Thymus (tissue), 11 donors: ENCODE measurements at regions not wholly inside any gene's neighbourhood (a gene's known extent, or its start where the extent isn't known, plus 50 kb on each side); places are given as distances from the start of the nearest gene placed in this dataset.

Source experiments
- DNase-seq, 9 donors: peaks; one replicate each; pipeline ENCODE4 v3.0.0-alpha.2; 2013; ENCODE audit warnings: low spot score in 9 of 9, low read depth in 6 of 9, missing footprints in 1 of 9
- H3K27ac ChIP-seq, 2 donors: one replicate each; pipeline ENCODE4 v1.5.1; 2013; ENCODE audit warnings: control low read depth in 1 of 2, low read depth in 1 of 2, low read length in 1 of 2, mild to moderate bottlenecking in 1 of 2, moderate library complexity in 1 of 2
- H3K27me3 ChIP-seq, 2 donors: one replicate each; pipeline ENCODE4 v1.5.1; 2013; ENCODE audit warnings: low read length in 1 of 2; ENCODE audit not compliant: control insufficient read depth in 2 of 2, insufficient read depth in 1 of 2
- H3K36me3 ChIP-seq, 2 donors: one replicate each; pipeline ENCODE4 v1.5.1; 2013; ENCODE audit warnings: low read length in 1 of 2, mild to moderate bottlenecking in 1 of 2, moderate library complexity in 1 of 2; ENCODE audit not compliant: control insufficient read depth in 2 of 2, insufficient read depth in 2 of 2
- H3K4me1 ChIP-seq, 2 donors: one replicate each; pipeline ENCODE4 v1.5.1; 2013; ENCODE audit warnings: low read length in 2 of 2; ENCODE audit not compliant: control insufficient read depth in 2 of 2, insufficient read depth in 2 of 2
- H3K4me3 ChIP-seq, 2 donors: one replicate each; pipeline ENCODE4 v1.5.1; 2013; ENCODE audit warnings: low read length in 2 of 2, control low read depth in 1 of 2, mild to moderate bottlenecking in 1 of 2
- H3K9me3 ChIP-seq, 2 donors: one replicate each; pipeline ENCODE4 v1.5.1; 2013; ENCODE audit warnings: low read length in 1 of 2, mild to moderate bottlenecking in 1 of 2; ENCODE audit not compliant: control insufficient read depth in 2 of 2, insufficient read depth in 1 of 2
- WGBS: extraction: QIAGEN DNeasy Blood & Tissue Kit; methylation state at CpG from one replicate; pipeline ENCODE4 v1.1.7; 2013; 5-methylcytosine and 5-hydroxymethylcytosine counted together
- donor health status: healthy.

DNA sequence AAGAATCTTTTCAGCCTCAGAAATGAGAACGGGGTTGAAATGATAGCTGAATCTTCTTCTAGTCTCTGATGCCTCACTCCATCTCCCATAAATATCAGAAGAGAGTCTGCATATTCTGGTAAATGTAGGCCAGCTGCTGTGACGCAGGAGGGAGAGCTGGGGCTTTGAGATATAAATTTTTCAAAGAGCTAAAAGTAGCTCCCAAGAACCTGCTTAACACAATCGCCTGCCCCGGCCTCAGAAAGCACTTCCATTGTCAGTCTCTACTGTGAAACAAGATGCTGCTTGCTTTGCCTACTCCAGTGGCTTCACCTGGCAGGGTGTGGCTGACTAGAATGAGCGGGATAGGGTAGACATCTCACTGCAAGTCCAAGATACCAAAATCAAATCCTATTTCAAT lies 105.0 kb upstream of the CCDC150 start:
- no peak for DNase-seq
- Histone ChIP-seq H3K9me3 (no peaks in the 10 kb centered on the region), H3K4me1 (no peaks in the 10 kb centered on the region), H3K27ac (no peak overlapping the region), H3K4me3 (no peak overlapping the region), H3K36me3 (no peaks in the 10 kb centered on the region), H3K27me3 (no peaks in the 10 kb centered on the region)
- 94% methylated on average over 5 of the region's 5 CpGs for WGBS

DNA sequence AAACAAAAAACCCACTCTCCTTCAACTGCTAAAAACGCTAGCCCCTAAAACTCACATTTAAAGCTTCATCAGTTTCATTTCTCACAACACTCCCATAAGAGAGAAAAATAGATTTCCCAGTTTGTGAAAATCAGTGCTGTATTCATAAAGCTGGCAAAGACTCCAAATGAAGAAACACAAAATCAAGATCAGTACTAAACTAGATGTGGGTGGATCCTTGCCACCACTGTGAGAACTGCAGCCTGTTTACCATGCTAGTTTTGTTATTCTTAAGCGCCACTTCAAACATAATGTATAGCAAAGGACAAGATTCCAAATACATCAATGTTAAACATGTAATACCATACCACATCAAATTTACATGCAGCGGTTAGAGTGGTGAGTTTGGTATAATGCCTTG lies 104.5 kb upstream of the CCDC150 start:
- no peak overlapping the region for H3K27ac ChIP-seq
- no peaks in the 10 kb centered on the region for H3K4me1 ChIP-seq
- no peaks in the 10 kb centered on the region for H3K36me3 ChIP-seq
- DNase-seq: no peak
- no peaks in the 10 kb centered on the region for H3K27me3 ChIP-seq
- H3K4me3 ChIP-seq: no peak overlapping the region
- H3K9me3 ChIP-seq: no peaks in the 10 kb centered on the region
- 98% methylated on average over 3 of the region's 3 CpGs for WGBS

- Histone ChIP-seq H3K4me3 (no peak overlapping the region), H3K36me3 (no peaks in the 10 kb centered on the region), H3K9me3 (no peaks in the 10 kb centered on the region), H3K27ac (no peak overlapping the region), H3K4me1 (no peaks in the 10 kb centered on the region), H3K27me3 (no peaks in the 10 kb centered on the region)
- WGBS: 57% methylated on average over 1 of the region's 1 CpG
- no peak for DNase-seq
These were observed 103.8 kb upstream of the CCDC150 start for GRCh38 chr2:196535742-196536141.

- Histone ChIP-seq H3K27ac (no peak overlapping the region), H3K4me1 (no peaks in the 10 kb centered on the region), H3K9me3 (no peaks in the 10 kb centered on the region), H3K36me3 (no peaks in the 10 kb centered on the region), H3K27me3 (no peaks in the 10 kb centered on the region), H3K4me3 (no peak overlapping the region)
- WGBS: 99% methylated on average over 8 of the region's 8 CpGs
- no peak for DNase-seq
These were observed 102.2 kb upstream of the CCDC150 start for GRCh38 chr2:196537311-196537710.

GRCh38 chr2:196538189-196538588 lies 101.3 kb upstream of the CCDC150 start:
- Histone ChIP-seq H3K4me3 (no peak overlapping the region), H3K9me3 (no peaks in the 10 kb centered on the region), H3K36me3 (no peaks in the 10 kb centered on the region), H3K4me1 (no peaks in the 10 kb centered on the region), H3K27me3 (no peaks in the 10 kb centered on the region), H3K27ac (no peak overlapping the region)
- WGBS: 98% methylated on average over 4 of the region's 4 CpGs
- no peak for DNase-seq

DNA sequence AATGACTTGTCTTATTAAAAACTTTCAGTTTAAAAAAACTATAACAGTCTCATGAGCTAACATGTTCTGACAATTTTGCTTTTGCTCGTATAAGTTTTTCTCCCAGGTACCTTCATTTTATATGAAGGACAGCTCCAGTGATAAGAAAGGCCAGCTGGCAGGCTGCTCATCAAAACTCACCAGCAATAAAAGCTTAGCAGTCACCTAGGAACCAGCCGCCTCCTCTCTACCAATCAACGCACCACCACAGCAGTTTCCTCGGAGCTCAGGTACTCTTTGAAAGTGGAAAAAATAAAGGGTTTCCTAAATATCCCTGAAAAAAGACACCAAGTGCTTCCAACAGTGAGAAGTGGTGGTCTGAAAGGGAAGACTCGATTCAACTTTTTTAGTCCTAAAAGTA lies 100.9 kb upstream of the CCDC150 start:
- no peak for DNase-seq
- WGBS: 91% methylated on average over 5 of the region's 5 CpGs
- Histone ChIP-seq H3K36me3 (no peaks in the 10 kb centered on the region), H3K4me1 (no peaks in the 10 kb centered on the region), H3K9me3 (no peaks in the 10 kb centered on the region), H3K27ac (no peak overlapping the region), H3K27me3 (no peaks in the 10 kb centered on the region), H3K4me3 (no peak overlapping the region)

DNA sequence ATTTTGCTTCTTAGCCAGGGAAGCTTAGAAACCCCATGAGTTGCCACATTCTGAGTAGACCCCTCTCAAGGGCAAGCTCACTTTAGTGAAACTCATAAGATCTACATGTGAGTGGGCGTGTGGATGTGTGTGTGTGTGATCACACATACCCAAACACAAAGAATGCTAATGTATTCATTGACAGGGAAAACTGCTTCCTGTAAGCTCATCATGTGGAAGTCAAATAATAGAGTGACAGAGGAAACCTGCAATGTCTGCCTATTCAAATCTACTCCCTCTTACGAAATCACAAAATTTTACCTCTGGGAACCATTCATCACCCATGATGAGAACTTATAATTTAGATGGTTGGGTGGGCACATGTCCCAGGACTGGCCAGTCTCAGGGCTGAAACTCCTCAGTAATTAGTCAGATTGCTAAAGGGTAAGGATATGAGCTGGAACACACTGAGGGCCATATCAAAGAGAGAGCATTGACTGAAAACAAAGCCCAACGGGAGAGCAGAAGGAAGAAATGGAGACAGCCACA lies 94.5 kb upstream of the CCDC150 start:
- Histone ChIP-seq H3K36me3 (no peaks in the 10 kb centered on the region), H3K9me3 (no peaks in the 10 kb centered on the region), H3K4me1 (no peaks in the 10 kb centered on the region), H3K4me3 (no peak overlapping the region), H3K27me3 (no peaks in the 10 kb centered on the region), H3K27ac (no peak overlapping the region)
- DNase-seq: no peak
- WGBS: 95% methylated on average over 3 of the region's 3 CpGs

DNA sequence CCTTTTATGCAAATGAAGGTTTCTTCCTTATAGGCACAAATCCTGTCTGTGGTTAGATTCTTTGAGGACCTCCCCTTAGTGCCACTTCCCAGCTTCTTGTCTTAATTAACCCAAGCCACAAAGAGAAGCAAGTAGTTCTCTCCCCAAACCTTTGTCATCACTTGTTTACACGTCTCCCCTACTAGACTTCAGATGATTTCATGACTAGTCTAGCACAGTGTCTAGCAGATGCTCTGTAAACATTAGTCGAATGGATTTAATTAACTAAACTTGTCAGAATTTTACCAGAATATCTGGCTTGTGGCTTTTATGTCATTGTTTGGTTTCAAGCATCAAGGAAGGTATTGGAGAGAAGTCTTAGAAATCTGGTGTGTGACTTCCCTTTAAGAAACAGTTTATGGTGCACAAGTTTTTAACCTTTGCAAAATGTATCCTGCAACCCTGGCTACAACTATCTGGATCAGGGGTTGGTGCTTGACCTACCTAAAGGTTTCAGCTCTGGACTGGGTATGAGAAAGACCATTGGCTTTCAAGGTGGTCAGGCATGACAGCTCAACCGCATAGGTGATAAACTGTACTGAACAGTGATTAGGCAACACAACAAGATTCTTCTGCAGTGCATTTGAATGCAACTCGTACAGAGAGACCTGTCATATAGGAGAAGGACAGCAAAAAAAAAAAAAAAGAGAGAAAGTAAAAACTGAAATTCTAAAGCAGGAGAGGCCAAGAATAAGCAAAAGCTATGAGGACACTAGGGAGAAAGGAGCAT lies 93.2 kb upstream of the CCDC150 start:
- H3K4me3 ChIP-seq: no peak overlapping the region
- no peak for DNase-seq
- 92% methylated on average over 4 of the region's 4 CpGs for WGBS
- no peak overlapping the region for H3K27ac ChIP-seq
- no peaks in the 10 kb centered on the region for H3K27me3 ChIP-seq
- H3K4me1 ChIP-seq: no peaks in the 10 kb centered on the region
- H3K9me3 ChIP-seq: no peaks in the 10 kb centered on the region
- H3K36me3 ChIP-seq: no peaks in the 10 kb centered on the region

GRCh38 chr2:196549052-196549451 lies 90.5 kb upstream of the CCDC150 start:
- Histone ChIP-seq H3K4me3 (no peak overlapping the region), H3K9me3 (no peaks in the 10 kb centered on the region), H3K4me1 (no peaks in the 10 kb centered on the region), H3K36me3 (no peaks in the 10 kb centered on the region), H3K27ac (no peak overlapping the region), H3K27me3 (no peaks in the 10 kb centered on the region)
- WGBS: 97% methylated on average over 3 of the region's 3 CpGs
- no peak for DNase-seq
